D721Med (cell line): ENCODE measurements at regions not wholly inside any gene's neighbourhood (a gene's known extent, or its start where the extent isn't known, plus 50 kb on each side); places are given as distances from the start of the nearest gene placed in this dataset.

Experiments used
- DNase-seq: peaks from one replicate; pipeline ENCODE4 v3.0.0; 2011; ENCODE audit warnings: low spot score; ENCODE audit not compliant: insufficient read length
- FAIRE-seq: peaks from 2 replicates; lab custom pipeline; 2011; peaks lifted over from hg19 to GRCh38; lab: Jason Lieb, UNC
- TF ChIP-seq, protein P1 (sequence below): IDR thresholded peaks from 2 replicates; pipeline ENCODE4 v1.5.1; 2012; ENCODE audit warnings: mild to moderate bottlenecking, control low read depth; ENCODE audit not compliant: insufficient read depth; ENCODE audit errors: missing control alignments

DNA sequence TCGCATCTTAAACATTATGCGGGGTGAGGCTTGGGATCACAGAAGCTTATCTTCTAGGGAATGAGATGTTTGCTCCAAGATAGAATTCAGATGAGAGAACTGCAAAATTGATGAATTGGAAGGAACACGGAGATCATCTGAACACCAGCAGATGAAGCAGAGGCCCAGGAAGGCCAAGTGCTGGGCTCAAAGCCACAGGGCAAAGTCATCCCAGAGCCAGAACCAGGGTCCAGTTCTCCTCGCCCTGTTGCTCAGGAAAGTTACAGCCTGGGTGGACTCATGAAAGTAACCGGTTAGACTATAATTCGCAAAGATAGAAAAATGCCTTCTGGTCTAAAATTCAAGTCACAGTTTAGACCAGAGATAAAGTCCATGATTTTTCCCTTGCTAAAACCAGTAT lies 456.1 kb upstream of the ID2 start:
- DNase-seq, result no peak
- FAIRE-seq, result no peak
- TF ChIP-seq, protein P1, sequence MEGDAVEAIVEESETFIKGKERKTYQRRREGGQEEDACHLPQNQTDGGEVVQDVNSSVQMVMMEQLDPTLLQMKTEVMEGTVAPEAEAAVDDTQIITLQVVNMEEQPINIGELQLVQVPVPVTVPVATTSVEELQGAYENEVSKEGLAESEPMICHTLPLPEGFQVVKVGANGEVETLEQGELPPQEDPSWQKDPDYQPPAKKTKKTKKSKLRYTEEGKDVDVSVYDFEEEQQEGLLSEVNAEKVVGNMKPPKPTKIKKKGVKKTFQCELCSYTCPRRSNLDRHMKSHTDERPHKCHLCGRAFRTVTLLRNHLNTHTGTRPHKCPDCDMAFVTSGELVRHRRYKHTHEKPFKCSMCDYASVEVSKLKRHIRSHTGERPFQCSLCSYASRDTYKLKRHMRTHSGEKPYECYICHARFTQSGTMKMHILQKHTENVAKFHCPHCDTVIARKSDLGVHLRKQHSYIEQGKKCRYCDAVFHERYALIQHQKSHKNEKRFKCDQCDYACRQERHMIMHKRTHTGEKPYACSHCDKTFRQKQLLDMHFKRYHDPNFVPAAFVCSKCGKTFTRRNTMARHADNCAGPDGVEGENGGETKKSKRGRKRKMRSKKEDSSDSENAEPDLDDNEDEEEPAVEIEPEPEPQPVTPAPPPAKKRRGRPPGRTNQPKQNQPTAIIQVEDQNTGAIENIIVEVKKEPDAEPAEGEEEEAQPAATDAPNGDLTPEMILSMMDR, result no peak

DNA sequence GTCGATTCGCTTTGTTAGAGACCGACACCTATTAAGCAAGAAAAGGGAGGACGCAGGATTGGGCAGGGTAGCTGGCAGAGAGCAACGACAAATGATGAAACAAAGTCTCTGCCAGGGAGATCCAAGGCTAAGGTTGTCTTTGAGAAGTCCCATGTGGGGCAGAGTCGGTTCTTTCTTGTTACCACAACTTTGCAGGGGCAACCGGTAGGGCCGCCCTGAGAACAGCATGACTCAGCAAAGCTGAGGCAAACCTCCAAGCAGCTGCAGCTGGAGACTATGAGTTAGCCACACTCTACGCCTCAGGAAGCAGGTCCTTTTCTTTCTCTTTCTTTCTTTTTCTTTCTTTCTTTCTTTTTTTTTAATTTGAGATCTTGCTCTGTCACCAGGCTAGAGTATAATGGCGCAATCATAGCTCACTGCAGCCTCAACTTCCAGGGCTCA lies 452.3 kb upstream of the ID2 start:
- FAIRE-seq, result no peak
- TF ChIP-seq, protein P1, result no peak
- DNase-seq, result no peak

DNA sequence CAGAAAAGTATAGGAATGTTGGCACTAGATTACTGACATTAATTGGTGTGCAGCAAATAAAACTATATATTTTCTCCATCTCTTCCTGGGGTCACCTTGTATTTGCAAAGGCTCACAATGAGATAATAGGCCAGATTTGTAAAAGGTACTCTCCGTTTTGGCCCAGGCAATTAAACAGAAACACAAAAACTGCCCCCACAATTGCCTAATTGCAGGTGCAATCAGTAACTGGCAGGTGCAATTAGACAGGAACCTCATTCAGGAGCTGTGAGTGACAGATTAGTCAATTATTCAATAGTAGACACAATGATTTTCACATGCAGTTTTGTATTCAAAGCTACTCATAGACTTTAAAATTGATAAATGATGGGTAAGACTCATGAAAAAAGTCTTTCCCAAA lies 451.4 kb upstream of the ID2 start:
- no peak for FAIRE-seq
- no peak for DNase-seq
- TF ChIP-seq, protein P1, result no peak

DNA sequence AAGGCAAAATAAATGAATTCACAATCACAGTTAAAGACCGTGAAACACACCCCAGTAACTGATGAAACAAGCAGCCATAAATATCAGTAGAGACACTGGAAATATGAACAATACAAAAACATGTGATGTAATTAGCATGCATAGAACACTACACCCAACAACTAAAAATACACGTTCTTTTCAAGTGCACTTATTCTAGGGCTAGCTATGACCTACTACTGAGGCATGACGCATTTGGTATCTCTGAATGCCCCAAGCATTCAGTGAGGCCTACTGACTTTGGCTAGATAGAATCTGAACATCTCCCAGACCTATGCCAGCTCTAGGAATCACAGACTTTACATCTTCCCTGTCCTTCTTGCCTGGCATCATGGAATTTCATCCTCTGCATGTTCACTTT lies 450.0 kb upstream of the ID2 start:
- DNase-seq, result no peak
- FAIRE-seq, result no peak
- TF ChIP-seq, protein P1, result no peak

DNA sequence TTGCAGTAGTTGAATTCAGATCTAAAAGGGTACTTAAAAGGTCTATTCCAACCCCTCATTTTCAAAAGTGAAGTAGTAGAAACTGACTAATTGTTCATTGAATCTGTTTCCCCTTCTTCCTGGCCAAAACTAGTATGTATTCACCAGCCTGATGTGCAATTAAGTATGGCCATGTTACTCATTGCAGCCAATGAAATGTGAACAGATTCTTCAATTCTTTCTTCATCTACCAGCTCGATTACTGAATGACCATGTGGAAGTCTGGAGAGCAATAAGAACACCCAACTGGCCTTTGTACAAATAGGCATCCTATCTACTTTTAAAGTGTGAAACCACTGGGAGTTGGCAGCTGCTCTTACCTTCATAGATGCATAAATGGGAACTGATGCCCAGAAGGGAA lies 449.0 kb upstream of the ID2 start:
- no peak for DNase-seq

DNA sequence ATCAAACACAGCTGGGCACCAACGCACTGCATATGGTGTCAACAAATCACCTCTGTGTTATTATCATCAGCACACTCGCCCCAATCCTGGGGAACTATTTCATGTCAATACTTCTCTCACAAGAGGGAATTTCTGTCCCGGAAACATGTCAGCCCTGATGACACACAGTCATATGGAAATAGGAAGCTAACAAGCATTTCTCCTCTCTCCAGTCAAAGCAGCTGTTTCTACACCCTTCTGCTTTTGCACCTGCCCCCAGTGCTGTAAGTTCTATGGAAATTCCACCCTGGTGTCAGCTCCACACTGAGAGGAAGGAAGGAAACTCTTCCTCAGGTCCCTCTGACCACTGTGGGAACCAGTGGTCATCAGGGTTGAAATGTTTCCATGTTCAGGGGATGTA lies 447.6 kb upstream of the ID2 start:
- TF ChIP-seq, protein P1, result no peak
- DNase-seq (no peak), FAIRE-seq (no peak)

More for the DNA sequence above, 449.0 kb upstream of the ID2 start:
- TF ChIP-seq, protein P1, result no peak
- FAIRE-seq, result no peak

DNA sequence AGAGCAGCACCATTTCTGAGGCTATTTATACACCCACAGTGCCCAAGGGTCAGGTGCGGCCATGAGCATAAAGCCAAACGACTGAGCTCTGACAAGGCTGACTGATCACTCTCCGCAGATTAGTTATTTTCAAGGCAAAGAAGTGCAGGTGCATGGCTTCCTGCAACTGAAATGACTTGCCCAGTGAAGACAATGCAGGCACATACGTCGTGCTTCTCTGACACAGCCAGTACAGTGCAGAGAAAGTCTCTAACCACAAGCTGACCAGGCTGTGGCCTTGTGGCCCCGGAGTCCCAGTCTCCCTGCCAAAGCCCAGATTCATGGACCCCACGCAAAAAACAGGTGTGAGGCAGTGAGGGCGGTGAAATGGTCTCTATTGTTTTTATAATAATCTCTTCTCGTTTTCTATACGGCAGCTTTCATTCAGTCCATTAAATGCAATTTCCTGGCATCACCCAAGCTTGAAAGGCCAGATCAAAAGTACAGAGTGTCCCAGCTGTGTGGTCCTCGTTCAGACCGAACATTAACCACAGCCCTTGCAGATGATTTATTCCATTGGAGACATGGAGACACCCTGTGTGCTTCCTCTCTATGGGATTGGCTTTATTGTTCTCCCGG lies 447.0 kb upstream of the ID2 start:
- TF ChIP-seq, protein P1, result no peak
- DNase-seq (no peak), FAIRE-seq (no peak)
